Fibroblast of lung (primary cell): ENCODE measurements at regions not wholly inside any gene's neighbourhood (a gene's known extent, or its start where the extent isn't known, plus 50 kb on each side); places are given as distances from the start of the nearest gene placed in this dataset.

Experiments used
- CTCF ChIP-seq, 2 donors: IDR thresholded peaks in 1 of 2; conservative IDR thresholded peaks in 1 of 2; 1 replicate in 1 of 2; 2 replicates in 1 of 2; pipeline ENCODE4 v1.5.1; 2011 to 2012; ENCODE audit warnings: low read length in 2 of 2, control low read depth in 1 of 2, inconsistent platforms in 1 of 2, low read depth in 1 of 2, mild to moderate bottlenecking in 1 of 2
- EZH2 ChIP-seq: IDR thresholded peaks from 2 replicates; pipeline ENCODE4 v1.5.1; 2012; ENCODE audit warnings: low read length, control low read depth, mild to moderate bottlenecking; ENCODE audit errors: missing control alignments

GRCh38 chr3:10556312-10556711 is 50.9 kb upstream of the ATP2B2 start:
- TF ChIP-seq CTCF (conservative IDR thresholded peaks at IDR 0.05 in 1 of 2, IDR thresholded peaks at IDR 0.05 in 1 of 2; ENCODE audit: low read depth in 1 of 2, low read length in 2 of 2) (no peak), EZH2 (no peak)
